HCT116 (cell line): ENCODE measurements at regions not wholly inside any gene's neighbourhood (a gene's known extent, or its start where the extent isn't known, plus 50 kb on each side); places are given as distances from the start of the nearest gene placed in this dataset.

Experiments
- ATAC-seq: fragments of 200-7000 bp; cut with Tn5 transposase; 2 replicates; pipeline ENCODE4 v1.9.1; 2020; ENCODE audit warnings: mild to moderate bottlenecking, moderate library complexity
- BruUV-seq: library from RNA; stranded (reverse); fragments of 400-500 nt; replicated peaks from 2 replicates; lab custom pipeline; 2021; lab: Mats Ljungman, UMichigan
- CTCF ChIA-PET: fragments of 300-600 bp; sonication (Branson Sonifier 250); formaldehyde crosslinking; loops from one replicate; lab custom pipeline; 2021; ENCODE audit warnings: antibody characterized with exemption; lab: Charles Lee
- POLR2A ChIA-PET: fragments of 300-600, 350-600 bp; sonication (Branson Sonifier 250); formaldehyde crosslinking; loops from one replicate; lab custom pipeline; 2021; ENCODE audit warnings: antibody characterized with exemption; lab: Charles Lee
- RAD21 ChIA-PET, 2 experiments: fragments of 300-600 bp; sonication (Branson Sonifier 250); formaldehyde crosslinking; loops; one replicate each; lab custom pipeline; 2023; ENCODE audit warnings: low total read pairs in 2 of 2; ENCODE audit not compliant: uncharacterized antibody in 2 of 2, unreplicated experiment in 2 of 2, low non-redundant PET in 1 of 2; lab: Charles Lee
- DNase-seq: peaks from one replicate; pipeline ENCODE4 v3.0.0-alpha.2; 2010; ENCODE audit warnings: low read depth, low spot score
- H2AFZ ChIP-seq: fragments of 200-600 bp; shearing (Covaris generic), sonication (generic); 2 replicates; pipeline ENCODE4 v1.6.1; 2017; ENCODE audit warnings: low read depth, mixed run types, mixed read lengths, antibody characterized with exemption, low read length; ENCODE audit not compliant: poor library complexity, severe bottlenecking
- H3K27ac ChIP-seq: 2 replicates; pipeline ENCODE4 v1.5.1; 2012; ENCODE audit warnings: low read depth, low read length
- H3K27me3 ChIP-seq: fragments of 200-600 bp; sonication (generic); 2 replicates; pipeline ENCODE4 v1.6.1; 2016; ENCODE audit warnings: mixed run types, low read length, mixed read lengths; ENCODE audit not compliant: insufficient read depth
- H3K36me3 ChIP-seq, 2 experiments: fragments of 200-500 bp in 1 of 2; fragments of 200-600 bp in 1 of 2; sonication (Bioruptor generic) in 1 of 2; sonication (generic) in 1 of 2; 2 replicates each; pipeline versions ENCODE4 v1.5.1 to v1.6.1; 2014 to 2016; ENCODE audit warnings: low read length in 2 of 2, inconsistent platforms in 1 of 2, mixed read lengths in 1 of 2, mixed run types in 1 of 2; ENCODE audit not compliant: insufficient read depth in 2 of 2, control insufficient read depth in 1 of 2
- H3K4me1 ChIP-seq, 2 experiments: fragments of 200-600 bp in 1 of 2; sonication (generic) in 1 of 2; 2 replicates each; pipeline versions ENCODE4 v1.5.1 to v1.6.1; 2012 to 2017; ENCODE audit warnings: low read length in 2 of 2, inconsistent platforms in 1 of 2, mild to moderate bottlenecking in 1 of 2, mixed read lengths in 1 of 2, mixed run types in 1 of 2, moderate library complexity in 1 of 2; ENCODE audit not compliant: insufficient read depth in 2 of 2, control insufficient read depth in 1 of 2
- H3K4me2 ChIP-seq: fragments of 200-600 bp; sonication (generic); 2 replicates; pipeline ENCODE4 v1.6.1; 2017; ENCODE audit warnings: mixed run types, low read length, mixed read lengths
- H3K4me3 ChIP-seq, 2 experiments: fragments of 200-600 bp in 1 of 2; sonication (generic) in 1 of 2; replicated peaks in 1 of 2; 2 replicates each; pipeline ENCODE4 v1.5.1; 2011 to 2016; ENCODE audit warnings: low read length in 2 of 2, control low read depth in 1 of 2, low read depth in 1 of 2, mild to moderate bottlenecking in 1 of 2, mixed read lengths in 1 of 2, mixed run types in 1 of 2
- H3K79me2 ChIP-seq: fragments of 200-600 bp; sonication (generic); 2 replicates; pipeline ENCODE4 v1.6.1; 2017; ENCODE audit warnings: mild to moderate bottlenecking, mixed run types, low read length, moderate library complexity, mixed read lengths; ENCODE audit not compliant: insufficient read depth
- H3K9ac ChIP-seq: fragments of 200-600 bp; sonication (generic); 2 replicates; pipeline ENCODE4 v1.6.1; 2016; ENCODE audit warnings: low read length, mixed read lengths
- H3K9me2 ChIP-seq: fragments of 200-600 bp; sonication (generic), shearing (Covaris generic); 2 replicates; pipeline ENCODE4 v1.6.1; 2017; ENCODE audit warnings: mixed run types, mild to moderate bottlenecking, moderate library complexity; ENCODE audit not compliant: insufficient read depth
- H3K9me3 ChIP-seq, 2 experiments: fragments of 200-500 bp in 1 of 2; fragments of 200-600 bp in 1 of 2; sonication (Bioruptor generic) in 1 of 2; sonication (generic) in 1 of 2; 2 replicates each; pipeline ENCODE4 v1.6.1; 2014 to 2017; ENCODE audit warnings: low read length in 2 of 2, mixed read lengths in 2 of 2, inconsistent platforms in 1 of 2, low read depth in 1 of 2, mild to moderate bottlenecking in 1 of 2, mixed run types in 1 of 2, moderate library complexity in 1 of 2; ENCODE audit not compliant: control insufficient read depth in 1 of 2, insufficient read depth in 1 of 2
- H4K20me1 ChIP-seq: fragments of 200-600 bp; sonication (generic), shearing (Covaris generic); 2 replicates; pipeline ENCODE4 v1.6.1; 2017; ENCODE audit warnings: mixed run types, mild to moderate bottlenecking, moderate library complexity; ENCODE audit not compliant: insufficient read depth
- CEBPB ChIP-seq: IDR thresholded peaks from 2 replicates; pipeline ENCODE4 v1.6.1; 2012; ENCODE audit warnings: low read depth
- EZH2phosphoT487 ChIP-seq: fragments of 200-600 bp; IDR thresholded peaks from 2 replicates; pipeline ENCODE4 v1.6.1; 2018; ENCODE audit warnings: antibody characterized with exemption, borderline replicate concordance
- FOSL1 ChIP-seq: IDR thresholded peaks from 2 replicates; pipeline ENCODE4 v1.6.1; 2012; ENCODE audit warnings: low read depth
- MAX ChIP-seq: IDR thresholded peaks from 2 replicates; pipeline ENCODE4 v1.6.1; 2012
- REST ChIP-seq: IDR thresholded peaks from 2 replicates; pipeline ENCODE4 v1.6.1; 2012; ENCODE audit warnings: low read depth
- SP1 ChIP-seq: IDR thresholded peaks from 2 replicates; pipeline ENCODE4 v1.6.1; 2012; ENCODE audit warnings: low read depth
- SRF ChIP-seq: IDR thresholded peaks from 2 replicates; pipeline ENCODE4 v1.6.1; 2012; ENCODE audit warnings: low read depth
- ZBTB33 ChIP-seq: IDR thresholded peaks from 2 replicates; pipeline ENCODE4 v1.6.1; 2011; ENCODE audit warnings: mild to moderate bottlenecking, low read length, moderate library complexity; ENCODE audit not compliant: insufficient replicate concordance; ENCODE audit errors: extremely low read depth
- intact Hi-C: fragments of 100-400 bp; cut with micrococcal nuclease; formaldehyde crosslinking; loops from 2 replicates; pipeline ENCODE4 v1.10.0; 2022

- Histone ChIP-seq H3K4me2 (no peak overlapping the region), H3K9me2 (no peaks in the 10 kb centered on the region), H3K27ac (no peak overlapping the region), H3K9me3 (no peaks in the 10 kb centered on the region), H3K27me3 (peaks cover 3% of the 10 kb centered on the region; the same call in 1 of the 2 replicates), H3K4me1 (no peaks in the 10 kb centered on the region), H3K36me3 (no peaks in the 10 kb centered on the region), H3K9ac (no peak overlapping the region), H4K20me1 (no peaks in the 10 kb centered on the region), H3K4me3 (no peak overlapping the region), H2AFZ (no peak overlapping the region), H3K79me2 (no peaks in the 10 kb centered on the region)
- DNase-seq (no peak), ATAC-seq (no peak)
- CTCF ChIA-PET: no interaction called here
- intact Hi-C loops: no loop called here
- TF ChIP-seq ZBTB33 (no peak), SP1 (no peak), FOSL1 (no peak), CEBPB (no peak), MAX (no peak), REST (no peak), EZH2phosphoT487 (no peak), SRF (no peak)
- POLR2A ChIA-PET: no interaction called here
- RAD21 ChIA-PET: no interaction called here
- no TSS peak for BruUV-seq
Measured at GRCh38 chr1:14245954-14246353, 352.5 kb upstream of the KAZN start.
